Liver (tissue), 8 donors: ENCODE measurements at regions not wholly inside any gene's neighbourhood (a gene's known extent, or its start where the extent isn't known, plus 50 kb on each side); places are given as distances from the start of the nearest gene placed in this dataset.

Source experiments
- DNase-seq: peaks from one replicate; pipeline ENCODE4 v3.0.0-alpha.2; 2017; ENCODE audit warnings: low spot score
- H3K27ac ChIP-seq, 2 donors: one replicate each; pipeline ENCODE4 v1.7.0; 2013; ENCODE audit warnings: inconsistent platforms in 2 of 2, low read length in 2 of 2, control low read depth in 1 of 2, low read depth in 1 of 2, mild to moderate bottlenecking in 1 of 2
- H3K27me3 ChIP-seq, 4 donors: one replicate each; pipeline versions ENCODE4 v1.6.1 to v1.7.0; 2013; ENCODE audit warnings: low read length in 3 of 4, inconsistent platforms in 1 of 4, mild to moderate bottlenecking in 1 of 4, moderate library complexity in 1 of 4; ENCODE audit not compliant: control insufficient read depth in 4 of 4, insufficient read depth in 4 of 4
- H3K36me3 ChIP-seq, 4 donors: one replicate each; pipeline versions ENCODE4 v1.6.1 to v1.7.0; 2013; ENCODE audit warnings: low read length in 3 of 4, mild to moderate bottlenecking in 3 of 4, low read depth in 1 of 4, moderate library complexity in 1 of 4; ENCODE audit not compliant: control insufficient read depth in 4 of 4, insufficient read depth in 3 of 4
- H3K4me1 ChIP-seq, 4 donors: one replicate each; pipeline versions ENCODE4 v1.6.1 to v1.7.0; 2013; ENCODE audit warnings: low read length in 3 of 4, mild to moderate bottlenecking in 3 of 4, moderate library complexity in 1 of 4; ENCODE audit not compliant: control insufficient read depth in 4 of 4, insufficient read depth in 4 of 4
- H3K4me3 ChIP-seq, 3 donors: one replicate each; pipeline versions ENCODE4 v1.6.1 to v1.7.0; 2013; ENCODE audit warnings: low read length in 3 of 3, control low read depth in 1 of 3, low read depth in 1 of 3, mild to moderate bottlenecking in 1 of 3
- H3K9ac ChIP-seq, 2 donors: one replicate each; pipeline ENCODE4 v1.7.0; 2013; ENCODE audit warnings: low read length in 2 of 2, mild to moderate bottlenecking in 2 of 2, moderate library complexity in 2 of 2, control low read depth in 1 of 2, low read depth in 1 of 2
- H3K9me3 ChIP-seq, 4 donors: one replicate each; pipeline versions ENCODE4 v1.6.1 to v1.7.0; 2013; ENCODE audit warnings: low read length in 3 of 4; ENCODE audit not compliant: control insufficient read depth in 4 of 4
- ATF3 ChIP-seq: IDR thresholded peaks from 2 replicates; pipeline ENCODE4 v1.6.1; 2016; ENCODE audit warnings: antibody characterized with exemption
- CTCF ChIP-seq: fragments of 150-350 bp; IDR thresholded peaks from 2 replicates; pipeline ENCODE4 v1.5.1; 2017; ENCODE audit warnings: improper control_type of control experiment, low read depth, low read length; ENCODE audit not compliant: missing input control
- EGR1 ChIP-seq, 2 donors: IDR thresholded peaks; 2 replicates each; pipeline ENCODE4 v1.6.1; 2016 to 2018; ENCODE audit warnings: antibody characterized with exemption in 2 of 2, low read depth in 2 of 2
- FOXA1 ChIP-seq: IDR thresholded peaks from 2 replicates; pipeline ENCODE4 v1.6.1; 2016; ENCODE audit warnings: antibody characterized with exemption
- FOXA2 ChIP-seq: IDR thresholded peaks from 2 replicates; pipeline ENCODE4 v1.6.1; 2016; ENCODE audit warnings: antibody characterized with exemption
- GABPA ChIP-seq, 2 donors: IDR thresholded peaks in 1 of 2; conservative IDR thresholded peaks in 1 of 2; 2 replicates each; pipeline ENCODE4 v1.6.1; 2016; ENCODE audit warnings: antibody characterized with exemption in 2 of 2, mild to moderate bottlenecking in 1 of 2, moderate library complexity in 1 of 2
- HNF4A ChIP-seq, 2 donors: conservative IDR thresholded peaks; 2 replicates each; pipeline ENCODE4 v1.6.1; 2016; ENCODE audit warnings: antibody characterized with exemption in 2 of 2, mild to moderate bottlenecking in 2 of 2
- HNF4G ChIP-seq: IDR thresholded peaks from 2 replicates; pipeline ENCODE4 v1.6.1; 2016; ENCODE audit warnings: antibody characterized with exemption
- MAX ChIP-seq: IDR thresholded peaks from 2 replicates; pipeline ENCODE4 v1.6.1; 2016; ENCODE audit warnings: antibody characterized with exemption
- NR2F2 ChIP-seq: IDR thresholded peaks from 2 replicates; pipeline ENCODE4 v1.6.1; 2016; ENCODE audit warnings: antibody characterized with exemption
- RAD21 ChIP-seq, 2 donors: IDR thresholded peaks; 2 replicates each; pipeline ENCODE4 v1.6.1; 2016; ENCODE audit warnings: antibody characterized with exemption in 2 of 2, mild to moderate bottlenecking in 2 of 2
- REST ChIP-seq: IDR thresholded peaks from 2 replicates; pipeline ENCODE4 v1.6.1; 2016; ENCODE audit warnings: antibody characterized with exemption, mild to moderate bottlenecking
- RXRA ChIP-seq, 2 donors: IDR thresholded peaks; 2 replicates each; pipeline ENCODE4 v1.6.1; 2017 to 2018; ENCODE audit warnings: antibody characterized with exemption in 2 of 2, mild to moderate bottlenecking in 1 of 2
- SP1 ChIP-seq: IDR thresholded peaks from 2 replicates; pipeline ENCODE4 v1.6.1; 2018; ENCODE audit warnings: antibody characterized with exemption, mild to moderate bottlenecking
- TAF1 ChIP-seq: conservative IDR thresholded peaks from 2 replicates; pipeline ENCODE4 v1.6.1; 2016; ENCODE audit warnings: antibody characterized with exemption, mild to moderate bottlenecking
- ZBTB33 ChIP-seq: IDR thresholded peaks from 2 replicates; pipeline ENCODE4 v1.6.1; 2016; ENCODE audit warnings: antibody characterized with exemption
- WGBS: extraction: QIAGEN DNeasy Blood & Tissue Kit; methylation state at CpG from one replicate; pipeline ENCODE4 v1.1.7; 2013; 5-methylcytosine and 5-hydroxymethylcytosine counted together
- donor health status: healthy.
- donor health status: healthy.
- donor health status: healthy.
- donor health status: healthy.
- donor health status: healthy.

GRCh38 chrX:129099207-129099606 lies 424.1 kb downstream of the SMARCA1 start:
- Histone ChIP-seq H3K9me3 (no peaks in the 10 kb centered on the region), H3K36me3 (no peaks in the 10 kb centered on the region), H3K4me1 (no peaks in the 10 kb centered on the region), H3K27me3 (no peaks in the 10 kb centered on the region), H3K9ac (no peak overlapping the region), H3K4me3 (no peak overlapping the region), H3K27ac (no peak overlapping the region)
- 91% methylated on average over 3 of the region's 3 CpGs for WGBS
- TF ChIP-seq ZBTB33 (no peak), SP1 (no peak), EGR1 (IDR thresholded peaks at IDR 0.05; ENCODE audit: low read depth in 2 of 2) (no peak), TAF1 (no peak), RAD21 (IDR thresholded peaks at IDR 0.05) (no peak), ATF3 (no peak), REST (no peak), HNF4G (no peak), NR2F2 (no peak), GABPA (IDR thresholded peaks at IDR 0.05 in 1 of 2, conservative IDR thresholded peaks at IDR 0.05 in 1 of 2) (no peak), CTCF (no peak), MAX (no peak), RXRA (IDR thresholded peaks at IDR 0.05) (no peak), HNF4A (conservative IDR thresholded peaks at IDR 0.05) (no peak), FOXA2 (no peak), FOXA1 (no peak)
- no peak for DNase-seq

GRCh38 chrX:129097668-129098067 lies 425.6 kb downstream of the SMARCA1 start:
- no peak for DNase-seq
- H3K9ac ChIP-seq, result no peak overlapping the region
- no peaks in the 10 kb centered on the region for H3K36me3 ChIP-seq
- no peaks in the 10 kb centered on the region for H3K4me1 ChIP-seq
- H3K9me3 ChIP-seq, result no peaks in the 10 kb centered on the region
- H3K4me3 ChIP-seq, result no peak overlapping the region
- H3K27me3 ChIP-seq, result no peaks in the 10 kb centered on the region
- H3K27ac ChIP-seq, result no peak overlapping the region
- TF ChIP-seq HNF4A (conservative IDR thresholded peaks at IDR 0.05), result no peak
- TF ChIP-seq FOXA1, result no peak
- no peak for TF ChIP-seq TAF1
